ENCODE measurements at regions not wholly inside any gene's neighbourhood (a gene's known extent, or its start where the extent isn't known, plus 50 kb on each side); places are given as distances from the start of the nearest gene placed in this dataset.

DNA sequence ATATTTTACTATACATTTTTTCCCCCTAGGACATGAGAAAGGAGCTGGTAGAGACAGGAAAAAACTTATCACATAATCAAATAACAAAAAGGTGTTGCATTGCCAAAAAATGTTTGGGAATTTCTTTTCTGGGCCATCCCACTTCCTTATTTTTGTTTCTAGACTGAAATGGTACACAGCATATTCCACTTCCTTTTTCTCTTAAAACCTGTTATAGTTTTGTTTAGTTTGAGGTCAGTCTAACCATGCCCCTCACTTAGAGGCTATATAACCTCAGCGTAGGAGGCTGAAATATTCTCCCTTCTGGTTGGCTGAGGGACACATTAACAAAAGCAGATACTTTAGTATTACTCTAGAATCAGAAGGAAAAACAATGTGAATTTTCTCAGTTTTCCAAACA, 323.9 kb downstream of the GJA1 start:
- TF ChIP-seq, protein P1, sequence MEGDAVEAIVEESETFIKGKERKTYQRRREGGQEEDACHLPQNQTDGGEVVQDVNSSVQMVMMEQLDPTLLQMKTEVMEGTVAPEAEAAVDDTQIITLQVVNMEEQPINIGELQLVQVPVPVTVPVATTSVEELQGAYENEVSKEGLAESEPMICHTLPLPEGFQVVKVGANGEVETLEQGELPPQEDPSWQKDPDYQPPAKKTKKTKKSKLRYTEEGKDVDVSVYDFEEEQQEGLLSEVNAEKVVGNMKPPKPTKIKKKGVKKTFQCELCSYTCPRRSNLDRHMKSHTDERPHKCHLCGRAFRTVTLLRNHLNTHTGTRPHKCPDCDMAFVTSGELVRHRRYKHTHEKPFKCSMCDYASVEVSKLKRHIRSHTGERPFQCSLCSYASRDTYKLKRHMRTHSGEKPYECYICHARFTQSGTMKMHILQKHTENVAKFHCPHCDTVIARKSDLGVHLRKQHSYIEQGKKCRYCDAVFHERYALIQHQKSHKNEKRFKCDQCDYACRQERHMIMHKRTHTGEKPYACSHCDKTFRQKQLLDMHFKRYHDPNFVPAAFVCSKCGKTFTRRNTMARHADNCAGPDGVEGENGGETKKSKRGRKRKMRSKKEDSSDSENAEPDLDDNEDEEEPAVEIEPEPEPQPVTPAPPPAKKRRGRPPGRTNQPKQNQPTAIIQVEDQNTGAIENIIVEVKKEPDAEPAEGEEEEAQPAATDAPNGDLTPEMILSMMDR (CRISPR knock-in tag; IDR thresholded peaks at IDR 0.05), result no peak
- no peak for TF ChIP-seq EP300 (IDR thresholded peaks at IDR 0.05; ENCODE audit: low read depth in 2 of 2, low read length in 2 of 2)
- no peak for TF ChIP-seq EP300 (CRISPR knock-in tag; IDR thresholded peaks at IDR 0.05; ENCODE audit: borderline replicate concordance)
- TF ChIP-seq SATB2 (CRISPR knock-in tag; IDR thresholded peaks at IDR 0.05), result no peak
- TF ChIP-seq, protein P2, sequence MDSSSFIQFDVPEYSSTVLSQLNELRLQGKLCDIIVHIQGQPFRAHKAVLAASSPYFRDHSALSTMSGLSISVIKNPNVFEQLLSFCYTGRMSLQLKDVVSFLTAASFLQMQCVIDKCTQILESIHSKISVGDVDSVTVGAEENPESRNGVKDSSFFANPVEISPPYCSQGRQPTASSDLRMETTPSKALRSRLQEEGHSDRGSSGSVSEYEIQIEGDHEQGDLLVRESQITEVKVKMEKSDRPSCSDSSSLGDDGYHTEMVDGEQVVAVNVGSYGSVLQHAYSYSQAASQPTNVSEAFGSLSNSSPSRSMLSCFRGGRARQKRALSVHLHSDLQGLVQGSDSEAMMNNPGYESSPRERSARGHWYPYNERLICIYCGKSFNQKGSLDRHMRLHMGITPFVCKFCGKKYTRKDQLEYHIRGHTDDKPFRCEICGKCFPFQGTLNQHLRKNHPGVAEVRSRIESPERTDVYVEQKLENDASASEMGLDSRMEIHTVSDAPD (CRISPR knock-in tag; IDR thresholded peaks at IDR 0.05), result no peak
